GM19240 (cell line): ENCODE measurements at regions not wholly inside any gene's neighbourhood (a gene's known extent, or its start where the extent isn't known, plus 50 kb on each side); places are given as distances from the start of the nearest gene placed in this dataset.

Experiments used
- DNase-seq: peaks from one replicate; pipeline ENCODE4 v3.0.0; 2011; ENCODE audit warnings: low spot score; ENCODE audit not compliant: insufficient read length

- DNase-seq = no peak
Observed at GRCh38 chr3:41126961-41127360, 72.3 kb upstream of the CTNNB1 start.

GRCh38 chr3:41127414-41127813 is 71.9 kb upstream of the CTNNB1 start:
- DNase-seq = no peak

GRCh38 chr3:41129731-41130130 is 69.6 kb upstream of the CTNNB1 start:
- no peak for DNase-seq

GRCh38 chr3:41131224-41131623 is 68.1 kb upstream of the CTNNB1 start:
- DNase-seq = no peak

GRCh38 chr3:41137686-41138111 is 61.6 kb upstream of the CTNNB1 start:
- DNase-seq = no peak

- no peak for DNase-seq
Observed at GRCh38 chr3:41138146-41138545, 61.2 kb upstream of the CTNNB1 start.

- DNase-seq = no peak
Observed at GRCh38 chr3:41138601-41139000, 60.7 kb upstream of the CTNNB1 start.

- DNase-seq = no peak
Observed at GRCh38 chr3:41140242-41140641, 59.1 kb upstream of the CTNNB1 start.

- no peak for DNase-seq
Observed at GRCh38 chr3:41141433-41142167, 57.7 kb upstream of the CTNNB1 start.

GRCh38 chr3:41143421-41144031 is 55.8 kb upstream of the CTNNB1 start:
- DNase-seq = no peak

GRCh38 chr3:41144631-41145030 is 54.7 kb upstream of the CTNNB1 start:
- DNase-seq = no peak

- DNase-seq = no peak
Observed at GRCh38 chr3:41148478-41148877, 50.8 kb upstream of the CTNNB1 start.

- no peak for DNase-seq
Observed at GRCh38 chr3:41148901-41149300, 50.4 kb upstream of the CTNNB1 start.
